WTC11 (cell line): ENCODE measurements at regions not wholly inside any gene's neighbourhood (a gene's known extent, or its start where the extent isn't known, plus 50 kb on each side); places are given as distances from the start of the nearest gene placed in this dataset.

Experiments used
- ATAC-seq: fragments of 200-7000 bp; cut with Tn5 transposase; 2 replicates; pipeline ENCODE4 v1.10.0; 2021; ENCODE audit warnings: mild to moderate bottlenecking, moderate library complexity
- CTCF ChIA-PET: fragments of 300-600 bp; sonication (Branson Sonifier 250); formaldehyde crosslinking; loops from one replicate; lab custom pipeline; 2021; ENCODE audit warnings: antibody characterized with exemption; lab: Charles Lee
- POLR2A ChIA-PET: fragments of 350-600 bp; sonication (Branson Sonifier 250); formaldehyde crosslinking; loops from one replicate; lab custom pipeline; 2021; ENCODE audit warnings: antibody characterized with exemption; lab: Charles Lee
- DNase-seq: peaks from one replicate; pipeline ENCODE4 v3.0.0; 2021; ENCODE audit warnings: low spot score
- H3K27ac Mint-ChIP-seq: 2 replicates; pipeline ENCODE4 v1.8.0; 2021; ENCODE audit warnings: mixed read lengths
- H3K27me3 Mint-ChIP-seq: 2 replicates; pipeline ENCODE4 v1.8.0; 2021; ENCODE audit warnings: low read depth, mild to moderate bottlenecking, moderate library complexity, mixed read lengths
- H3K36me3 Mint-ChIP-seq: 2 replicates; pipeline ENCODE4 v1.8.0; 2021; ENCODE audit warnings: mixed read lengths
- H3K4me1 Mint-ChIP-seq: 2 replicates; pipeline ENCODE4 v1.8.0; 2022; ENCODE audit warnings: mixed read lengths
- H3K4me3 Mint-ChIP-seq: 2 replicates; pipeline ENCODE4 v1.8.0; 2021; ENCODE audit warnings: mild to moderate bottlenecking, moderate library complexity, mixed read lengths
- H3K9me3 Mint-ChIP-seq: 2 replicates; pipeline ENCODE4 v1.8.0; 2021; ENCODE audit warnings: mixed read lengths
- FOXP1 ChIP-seq: sonication (generic); formaldehyde crosslinking; IDR thresholded peaks from 2 replicates; pipeline ENCODE4 v1.8.0; 2022; ENCODE audit warnings: missing genetic modification reagents, mild to moderate bottlenecking, moderate library complexity, borderline replicate concordance
- KAT7 ChIP-seq: sonication (generic); formaldehyde crosslinking; IDR thresholded peaks from 2 replicates; pipeline ENCODE4 v1.8.1; 2023; ENCODE audit warnings: missing genetic modification reagents, mild to moderate bottlenecking, borderline replicate concordance
- NFATC4 ChIP-seq: fragments of 250-450 bp; sonication (Bioruptor Pico); IDR thresholded peaks from 2 replicates; pipeline ENCODE4 v1.9.0; 2021; ENCODE audit warnings: mild to moderate bottlenecking
- NR3C1 ChIP-seq: sonication (generic); formaldehyde crosslinking; conservative IDR thresholded peaks from 2 replicates; pipeline ENCODE4 v1.8.1; 2023; ENCODE audit warnings: low read depth, mild to moderate bottlenecking, missing genetic modification reagents
- OVOL2 ChIP-seq: fragments of 250-450 bp; sonication (Bioruptor Pico); IDR thresholded peaks from 2 replicates; pipeline ENCODE4 v1.9.0; 2021; ENCODE audit warnings: mild to moderate bottlenecking, borderline replicate concordance
- PRDM15 ChIP-seq: sonication (generic); formaldehyde crosslinking; IDR thresholded peaks from 2 replicates; pipeline ENCODE4 v1.8.0; 2022; ENCODE audit warnings: missing genetic modification reagents
- TEAD4 ChIP-seq: sonication (generic); formaldehyde crosslinking; IDR thresholded peaks from 2 replicates; pipeline ENCODE4 v1.8.0; 2022; ENCODE audit warnings: mild to moderate bottlenecking, missing genetic modification reagents
- ZBTB21 ChIP-seq: sonication (generic); formaldehyde crosslinking; IDR thresholded peaks from 2 replicates; pipeline ENCODE4 v1.8.1; 2023; ENCODE audit warnings: mild to moderate bottlenecking, missing genetic modification reagents, borderline replicate concordance
- ZBTB43 ChIP-seq: sonication (generic); formaldehyde crosslinking; IDR thresholded peaks from 2 replicates; pipeline ENCODE4 v1.8.1; 2023; ENCODE audit warnings: mild to moderate bottlenecking, missing genetic modification reagents
- ZMAT4 ChIP-seq: fragments of 250-450 bp; sonication (Bioruptor Pico); IDR thresholded peaks from 2 replicates; pipeline ENCODE4 v1.9.0; 2021; ENCODE audit warnings: mild to moderate bottlenecking

- DNase-seq = no peak
- TF ChIP-seq ZMAT4 (no peak), PRDM15 (CRISPR knock-in tag) (no peak)
- TF ChIP-seq, all 79 proteins: peak for 0
- Mint-ChIP-seq H3K4me3 (peak overlapping the region; percentile 39), H3K36me3 (no peaks in the 10 kb centered on the region), H3K9me3 (no peaks in the 10 kb centered on the region), H3K4me1 (peaks cover 65% of the 10 kb centered on the region), H3K27ac (peak overlapping the region; percentile 12; the same call in 1 of the 2 replicates), H3K27me3 (no peaks in the 10 kb centered on the region)
- POLR2A ChIA-PET = interaction anchor here (1.3 kb wide), 1 partner anchor 17 kb away, joined by 7 read pairs; no protein-coding TSS in a partner anchor
- CTCF ChIA-PET = interaction anchor here (0.5 to 3.1 kb wide), 6 partner anchors 30 to 92 kb away, joined by 3 to 13 read pairs (median 6); no protein-coding TSS in a partner anchor
- ATAC-seq = peak; percentile 62
Measured at GRCh38 chr4:3387943-3388361, 53.8 kb upstream of the HGFAC start.

GRCh38 chr4:3388471-3389232 is 53.1 kb upstream of the HGFAC start:
- H3K27ac Mint-ChIP-seq = peak overlapping the region; percentile 11; the same call in 1 of the 2 replicates
- H3K27me3 Mint-ChIP-seq = no peaks in the 10 kb centered on the region; the same call in 1 of the 2 replicates
- H3K4me1 Mint-ChIP-seq = peaks cover 65% of the 10 kb centered on the region
- no peaks in the 10 kb centered on the region for H3K9me3 Mint-ChIP-seq
- ChIA-PET POLR2A (interaction anchor here (0.6 to 0.9 kb wide), 2 partner anchors 18 to 1752 kb away, joined by 3 read pairs; no protein-coding TSS in a partner anchor), CTCF (interaction anchor here (0.8 to 3.1 kb wide), 6 partner anchors 17 to 92 kb away, joined by 3 to 13 read pairs (median 4); no protein-coding TSS in a partner anchor)
- DNase-seq (no peak), ATAC-seq (peak; percentile 21)
- no peak for TF ChIP-seq OVOL2 (CRISPR knock-in tag)
- no peak for TF ChIP-seq TEAD4 (CRISPR knock-in tag)
- no peak for TF ChIP-seq ZBTB43 (CRISPR knock-in tag)
- no peak for TF ChIP-seq ZBTB21 (CRISPR knock-in tag)
- no peak for TF ChIP-seq KAT7 (CRISPR knock-in tag)
- TF ChIP-seq NR3C1 (CRISPR knock-in tag) = no peak
- no peaks in the 10 kb centered on the region for H3K36me3 Mint-ChIP-seq
- H3K4me3 Mint-ChIP-seq = peak overlapping the region; percentile 39

GRCh38 chr4:3389233-3390215 is 52.2 kb upstream of the HGFAC start:
- no peaks in the 10 kb centered on the region; the same call in 1 of the 2 replicates for H3K27me3 Mint-ChIP-seq
- H3K27ac Mint-ChIP-seq = peak overlapping the region; percentile 55; the same call in 1 of the 2 replicates
- ChIA-PET POLR2A (interaction anchor here (0.6 to 0.9 kb wide), 2 partner anchors 19 to 1751 kb away, joined by 3 read pairs; no protein-coding TSS in a partner anchor), CTCF (interaction anchor here (0.5 to 3.1 kb wide), 12 partner anchors 18 to 426 kb away, joined by 3 to 13 read pairs (median 4); no protein-coding TSS in a partner anchor)
- no peaks in the 10 kb centered on the region for H3K36me3 Mint-ChIP-seq
- H3K9me3 Mint-ChIP-seq = no peaks in the 10 kb centered on the region
- peaks cover 61% of the 10 kb centered on the region for H3K4me1 Mint-ChIP-seq
- ATAC-seq (no peak), DNase-seq (no peak)
- H3K4me3 Mint-ChIP-seq = no peak overlapping the region
- TF ChIP-seq NFATC4 (CRISPR knock-in tag) = no peak
- TF ChIP-seq FOXP1 (CRISPR knock-in tag) = 0 out of 2 replicates have a peak, but pooled peaks have one; percentile 15
